ENCODE measurements at regions not wholly inside any gene's neighbourhood (a gene's known extent, or its start where the extent isn't known, plus 50 kb on each side); places are given as distances from the start of the nearest gene placed in this dataset.

GRCh38 chr2:76170856-76171255, 460.1 kb upstream of the GCFC2 start:
- TF ChIP-seq CTCF (IDR thresholded peaks at IDR 0.05; ENCODE audit: low read depth, low read length), result no peak
- H3K9me3 ChIP-seq, result no peaks in the 10 kb centered on the region
- no peaks in the 10 kb centered on the region for H3K36me3 ChIP-seq
- no peaks in the 10 kb centered on the region for H3K4me1 ChIP-seq
- H3K4me3 ChIP-seq (ENCODE audit: low read depth, low read length), result no peak overlapping the region
- no peak for DNase-seq
- no peaks in the 10 kb centered on the region for H3K27me3 ChIP-seq

DNA sequence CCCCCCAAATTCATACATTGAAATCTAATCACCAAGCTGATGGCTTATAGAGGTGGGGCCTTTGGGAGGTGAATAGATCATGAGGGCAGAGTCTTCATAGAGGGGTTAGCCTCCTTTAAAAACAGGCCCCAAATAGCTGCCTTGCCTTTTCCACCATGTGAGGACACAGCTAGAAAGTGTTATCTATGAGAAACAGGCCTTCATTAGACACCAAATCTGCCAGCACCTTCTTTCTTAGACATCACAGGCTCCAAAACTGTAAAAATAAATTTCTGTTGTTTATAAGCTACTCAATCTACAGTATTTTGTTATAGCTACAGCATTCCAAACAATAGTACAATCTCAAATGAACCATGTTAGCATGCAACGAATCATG, 459.3 kb upstream of the GCFC2 start:
- Histone ChIP-seq H3K4me1 (no peaks in the 10 kb centered on the region), H3K36me3 (no peaks in the 10 kb centered on the region), H3K4me3 (ENCODE audit: low read depth, low read length) (no peak overlapping the region), H3K27me3 (no peaks in the 10 kb centered on the region), H3K9me3 (no peaks in the 10 kb centered on the region)
- DNase-seq, result no peak
- TF ChIP-seq CTCF (IDR thresholded peaks at IDR 0.05; ENCODE audit: low read depth, low read length), result no peak

- Histone ChIP-seq H3K9me3 (no peaks in the 10 kb centered on the region), H3K27me3 (no peaks in the 10 kb centered on the region), H3K4me1 (no peaks in the 10 kb centered on the region), H3K4me3 (ENCODE audit: low read depth, low read length) (no peak overlapping the region), H3K36me3 (no peaks in the 10 kb centered on the region)
- TF ChIP-seq CTCF (IDR thresholded peaks at IDR 0.05; ENCODE audit: low read depth, low read length), result no peak
- no peak for DNase-seq
Observed at GRCh38 chr2:76169276-76170008, 458.7 kb upstream of the GCFC2 start.

- no peaks in the 10 kb centered on the region for H3K27me3 ChIP-seq
- no peaks in the 10 kb centered on the region for H3K36me3 ChIP-seq
- H3K4me3 ChIP-seq (ENCODE audit: low read depth, low read length), result no peak overlapping the region
- no peak for TF ChIP-seq CTCF (IDR thresholded peaks at IDR 0.05; ENCODE audit: low read depth, low read length)
- H3K9me3 ChIP-seq, result no peaks in the 10 kb centered on the region
- no peak for DNase-seq
- H3K4me1 ChIP-seq, result no peaks in the 10 kb centered on the region
Observed at GRCh38 chr2:76163860-76164259, 453.1 kb upstream of the GCFC2 start.

- no peak for TF ChIP-seq CTCF (IDR thresholded peaks at IDR 0.05; ENCODE audit: low read depth, low read length)
- DNase-seq, result no peak
- H3K4me1 ChIP-seq, result no peaks in the 10 kb centered on the region
- no peak overlapping the region for H3K4me3 ChIP-seq (ENCODE audit: low read depth, low read length)
- no peaks in the 10 kb centered on the region for H3K9me3 ChIP-seq
- H3K36me3 ChIP-seq, result no peaks in the 10 kb centered on the region
- no peaks in the 10 kb centered on the region for H3K27me3 ChIP-seq
Observed at GRCh38 chr2:76160670-76161069, 450.0 kb upstream of the GCFC2 start.

DNA sequence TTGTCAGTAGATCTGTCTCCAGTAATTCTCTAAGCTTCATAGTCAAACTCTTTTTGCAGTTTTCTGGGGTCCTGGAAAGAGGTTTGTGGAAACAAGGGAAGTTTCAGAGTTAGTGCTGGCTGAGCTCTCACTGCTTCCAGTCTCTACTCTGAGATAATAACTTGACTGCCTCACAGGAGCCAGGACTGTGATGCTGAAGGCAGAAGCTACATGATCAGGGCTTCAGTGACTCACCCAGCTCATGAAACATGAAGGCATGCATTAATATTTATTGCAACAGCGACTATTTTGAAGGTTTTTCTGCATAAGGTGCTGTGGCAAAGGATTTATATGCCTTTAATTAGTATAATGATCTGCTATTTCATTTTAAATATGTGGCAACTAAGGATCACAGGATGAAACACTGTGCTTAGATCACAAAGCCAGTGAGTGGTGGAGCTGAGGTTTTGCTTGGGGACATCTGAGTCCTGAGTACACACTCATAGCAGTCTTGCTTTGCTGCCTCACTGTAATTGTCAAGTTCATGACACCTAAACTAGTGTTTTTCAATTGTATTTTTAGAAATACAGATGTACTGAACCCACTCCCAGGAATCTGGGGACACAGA, 448.4 kb upstream of the GCFC2 start:
- no peaks in the 10 kb centered on the region for H3K9me3 ChIP-seq
- no peak for TF ChIP-seq CTCF (IDR thresholded peaks at IDR 0.05; ENCODE audit: low read depth, low read length)

More for the DNA sequence above, 448.4 kb upstream of the GCFC2 start:
- DNase-seq, result no peak
- no peaks in the 10 kb centered on the region for H3K27me3 ChIP-seq
- H3K4me1 ChIP-seq, result no peaks in the 10 kb centered on the region
- H3K4me3 ChIP-seq (ENCODE audit: low read depth, low read length), result no peak overlapping the region
- no peaks in the 10 kb centered on the region for H3K36me3 ChIP-seq

Data from BE2C (cell line).